ENCODE measurements at regions not wholly inside any gene's neighbourhood (a gene's known extent, or its start where the extent isn't known, plus 50 kb on each side); places are given as distances from the start of the nearest gene placed in this dataset.
A peak's percentile ranks its signal among the peaks of the same experiment; 100 is the strongest.
"Not testable (repeated sequence)": the region's sequence is repeated elsewhere in the genome, so short reads cannot be mapped to it uniquely, and the experiment has no call there.

DNA sequence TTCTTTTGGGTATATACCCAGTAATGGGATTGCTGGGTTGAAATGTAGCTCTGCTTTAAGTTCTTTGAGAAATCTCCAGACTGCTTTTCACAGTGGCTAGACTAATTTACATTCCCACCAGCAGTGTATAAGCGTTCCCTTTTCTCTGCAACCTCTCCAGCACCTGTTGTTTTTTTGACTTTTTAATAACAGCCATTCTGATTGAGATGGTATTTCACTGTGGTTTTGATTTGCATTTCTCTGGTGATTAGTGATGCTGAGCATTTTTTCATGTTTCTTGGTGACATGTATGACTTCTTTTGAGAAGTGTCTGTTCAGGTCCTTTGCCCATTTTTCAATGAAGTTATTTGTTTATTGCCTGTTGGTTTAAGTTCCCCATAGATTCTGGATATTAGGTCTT, 87.1 kb upstream of the TSC22D2 start:
- DNase-seq; H3K9me3 ChIP-seq (replicated peaks in 1 of 2; ENCODE audit: control insufficient read depth in 1 of 2, insufficient read depth in 1 of 2, low read length in 2 of 2); H3K4me3 ChIP-seq (replicated peaks in 1 of 3; ENCODE audit: low read depth in 2 of 3, low read length in 3 of 3); H3K27me3 Mint-ChIP-seq (ENCODE audit: low read depth in 3 of 3); H3K27ac ChIP-seq (ENCODE audit: low read depth in 1 of 2, low read length in 2 of 2); H3K4me1 Mint-ChIP-seq; H3K9ac ChIP-seq (ENCODE audit: insufficient read depth, low read length, poor library complexity, severe bottlenecking); H3K4me3 Mint-ChIP-seq; H3K79me2 ChIP-seq (ENCODE audit: insufficient read depth, low read length); H3K27me3 ChIP-seq (ENCODE audit: control insufficient read depth in 2 of 2, insufficient read depth in 2 of 2, low read length in 2 of 2); H4K20me1 ChIP-seq (ENCODE audit: insufficient read depth, low read length); H2AFZ ChIP-seq (ENCODE audit: insufficient read depth, low read depth, low read length, poor library complexity, severe bottlenecking); H3K9me3 Mint-ChIP-seq; H3K27ac Mint-ChIP-seq; H3K4me2 ChIP-seq (replicated peaks; ENCODE audit: extremely low read depth, low read length, poor library complexity, severe bottlenecking); H3K36me3 ChIP-seq (replicated peaks in 1 of 2; ENCODE audit: control insufficient read depth in 1 of 2, insufficient read depth in 2 of 2, low read length in 2 of 2); H3K36me3 Mint-ChIP-seq; H3K4me1 ChIP-seq (ENCODE audit: control insufficient read depth in 1 of 2, insufficient read depth in 2 of 2, low read length in 2 of 2); intact Hi-C loops (cut with micrococcal nuclease): not testable (repeated sequence)
- WGBS (ENCODE audit: insufficient coverage) = no CpG with 5 or more reads among the region's 1 CpG

DNA sequence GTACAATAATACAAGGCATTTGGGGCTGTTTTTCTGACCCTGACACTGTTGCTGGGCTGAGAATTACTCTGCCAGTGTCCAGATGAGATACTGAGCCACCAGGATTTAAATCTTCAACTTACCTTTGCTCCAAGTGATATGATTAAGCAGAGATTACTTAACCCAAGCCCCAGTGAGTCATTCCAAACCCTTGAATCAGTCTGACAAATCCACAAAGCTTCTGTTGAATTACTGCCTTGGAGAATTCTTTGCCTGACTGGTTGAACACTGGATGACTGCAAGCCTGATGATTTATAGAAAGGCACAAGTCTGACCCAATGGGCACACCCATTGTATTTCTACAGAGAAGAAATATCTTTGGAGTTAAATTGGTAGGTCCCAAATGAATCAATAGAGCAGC, 88.2 kb upstream of the TSC22D2 start:
- Histone ChIP-seq H3K4me1 (ENCODE audit: control insufficient read depth in 1 of 2, insufficient read depth in 2 of 2, low read length in 2 of 2) (no peaks in the 10 kb centered on the region), H3K27ac (ENCODE audit: low read depth in 1 of 2, low read length in 2 of 2) (no peak overlapping the region), H3K79me2 (ENCODE audit: insufficient read depth, low read length) (no peaks in the 10 kb centered on the region), H3K9me3 (replicated peaks in 1 of 2; ENCODE audit: control insufficient read depth in 1 of 2, insufficient read depth in 1 of 2, low read length in 2 of 2) (no peaks in the 10 kb centered on the region), H4K20me1 (ENCODE audit: insufficient read depth, low read length) (no peaks in the 10 kb centered on the region), H3K4me2 (replicated peaks; ENCODE audit: extremely low read depth, low read length, poor library complexity, severe bottlenecking) (no peak overlapping the region), H3K4me3 (replicated peaks in 1 of 3; ENCODE audit: low read depth in 2 of 3, low read length in 3 of 3) (no peak overlapping the region), H3K9ac (ENCODE audit: insufficient read depth, low read length, poor library complexity, severe bottlenecking) (no peak overlapping the region), H2AFZ (ENCODE audit: insufficient read depth, low read depth, low read length, poor library complexity, severe bottlenecking) (no peak overlapping the region), H3K27me3 (ENCODE audit: control insufficient read depth in 2 of 2, insufficient read depth in 2 of 2, low read length in 2 of 2) (no peaks in the 10 kb centered on the region), H3K36me3 (replicated peaks in 1 of 2; ENCODE audit: control insufficient read depth in 1 of 2, insufficient read depth in 2 of 2, low read length in 2 of 2) (no peaks in the 10 kb centered on the region)
- peak in 1 of 3 donors; percentile 36 for DNase-seq
- H3K4me1 Mint-ChIP-seq = no peaks in the 10 kb centered on the region
- H3K36me3 Mint-ChIP-seq = no peaks in the 10 kb centered on the region
- TF ChIP-seq, protein P1, sequence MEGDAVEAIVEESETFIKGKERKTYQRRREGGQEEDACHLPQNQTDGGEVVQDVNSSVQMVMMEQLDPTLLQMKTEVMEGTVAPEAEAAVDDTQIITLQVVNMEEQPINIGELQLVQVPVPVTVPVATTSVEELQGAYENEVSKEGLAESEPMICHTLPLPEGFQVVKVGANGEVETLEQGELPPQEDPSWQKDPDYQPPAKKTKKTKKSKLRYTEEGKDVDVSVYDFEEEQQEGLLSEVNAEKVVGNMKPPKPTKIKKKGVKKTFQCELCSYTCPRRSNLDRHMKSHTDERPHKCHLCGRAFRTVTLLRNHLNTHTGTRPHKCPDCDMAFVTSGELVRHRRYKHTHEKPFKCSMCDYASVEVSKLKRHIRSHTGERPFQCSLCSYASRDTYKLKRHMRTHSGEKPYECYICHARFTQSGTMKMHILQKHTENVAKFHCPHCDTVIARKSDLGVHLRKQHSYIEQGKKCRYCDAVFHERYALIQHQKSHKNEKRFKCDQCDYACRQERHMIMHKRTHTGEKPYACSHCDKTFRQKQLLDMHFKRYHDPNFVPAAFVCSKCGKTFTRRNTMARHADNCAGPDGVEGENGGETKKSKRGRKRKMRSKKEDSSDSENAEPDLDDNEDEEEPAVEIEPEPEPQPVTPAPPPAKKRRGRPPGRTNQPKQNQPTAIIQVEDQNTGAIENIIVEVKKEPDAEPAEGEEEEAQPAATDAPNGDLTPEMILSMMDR (IDR thresholded peaks at IDR 0.05) = no peak
- H3K9me3 Mint-ChIP-seq = peaks cover 0 to 5% (median 0%) of the 10 kb centered on the region in 7 donors
- no peak overlapping the region for H3K4me3 Mint-ChIP-seq
- no peak overlapping the region for H3K27ac Mint-ChIP-seq
- peaks cover 0 to 2% (median 2%) of the 10 kb centered on the region in 3 donors for H3K27me3 Mint-ChIP-seq (ENCODE audit: low read depth in 3 of 3)
- intact Hi-C loops (cut with micrococcal nuclease) = no loop called here

All from CD14-positive monocyte (primary cell).